KOPT-K1 (cell line): ENCODE measurements at regions not wholly inside any gene's neighbourhood (a gene's known extent, or its start where the extent isn't known, plus 50 kb on each side); places are given as distances from the start of the nearest gene placed in this dataset.

ENCODE experiments used
- H3K27ac ChIP-seq: fragments of 200-600 bp; sonication (generic); 2 replicates; pipeline ENCODE4 v1.5.1; 2016; ENCODE audit warnings: antibody characterized with exemption, mild to moderate bottlenecking, low read depth, low read length; ENCODE audit not compliant: poor library complexity, severe bottlenecking
- H3K36me3 ChIP-seq: fragments of 200-600 bp; sonication (generic); 2 replicates; pipeline ENCODE4 v1.5.1; 2017; ENCODE audit warnings: antibody characterized with exemption, mild to moderate bottlenecking, low read length, moderate library complexity; ENCODE audit not compliant: insufficient read depth
- H3K9me3 ChIP-seq: fragments of 200-600 bp; sonication (generic); 2 replicates; pipeline ENCODE4 v1.5.1; 2017; ENCODE audit warnings: antibody characterized with exemption, low read length, mild to moderate bottlenecking; ENCODE audit not compliant: insufficient read depth, poor library complexity, severe bottlenecking

DNA sequence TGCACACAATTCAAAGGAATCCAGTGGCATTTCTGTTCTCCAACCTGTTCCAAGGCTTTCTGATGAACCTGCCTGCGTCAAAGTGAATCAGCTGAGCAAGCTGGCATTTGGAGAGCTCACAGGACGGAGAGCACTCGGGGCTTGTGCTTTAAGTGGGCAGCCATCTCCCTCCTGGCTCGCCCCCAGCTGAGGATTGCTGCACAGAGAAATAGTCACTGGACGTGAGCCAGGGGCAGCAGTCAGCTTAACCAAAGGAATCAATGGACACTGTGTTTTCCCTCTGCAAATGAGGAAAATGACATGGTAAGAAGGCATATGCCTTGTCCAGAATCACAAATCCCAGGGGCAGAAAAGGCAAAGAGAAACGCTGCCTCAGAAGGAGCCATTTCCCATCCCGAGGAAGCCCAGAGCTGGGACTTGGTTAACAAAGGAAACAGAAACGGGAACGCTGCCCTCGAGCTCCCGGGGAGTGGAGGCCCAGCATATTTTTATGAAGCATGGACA is 299.4 kb downstream of the ZSWIM6 start:
- no peak overlapping the region for H3K27ac ChIP-seq
- H3K9me3 ChIP-seq = no peaks in the 10 kb centered on the region
- no peaks in the 10 kb centered on the region for H3K36me3 ChIP-seq

DNA sequence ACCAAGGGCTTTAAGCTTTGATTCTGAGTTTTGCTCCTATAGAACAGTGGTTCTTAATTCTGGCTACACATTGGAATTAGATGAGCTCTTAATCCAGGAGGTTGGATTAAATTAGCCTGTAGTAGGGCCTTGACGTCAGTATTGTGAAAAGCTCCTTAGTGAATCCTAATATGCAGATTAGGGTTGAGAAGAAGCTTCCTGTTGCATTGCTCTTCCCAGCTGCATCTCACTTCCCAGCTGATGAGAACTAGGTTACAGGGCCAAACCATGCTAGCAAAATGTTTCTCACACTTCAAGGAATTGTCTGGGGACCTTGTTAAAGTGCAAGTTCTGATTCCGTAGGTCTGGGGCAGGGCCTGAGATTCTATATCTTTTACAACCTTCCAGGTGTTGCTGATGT is 300.0 kb downstream of the ZSWIM6 start:
- H3K9me3 ChIP-seq = no peaks in the 10 kb centered on the region
- H3K36me3 ChIP-seq = no peaks in the 10 kb centered on the region
- no peak overlapping the region for H3K27ac ChIP-seq

DNA sequence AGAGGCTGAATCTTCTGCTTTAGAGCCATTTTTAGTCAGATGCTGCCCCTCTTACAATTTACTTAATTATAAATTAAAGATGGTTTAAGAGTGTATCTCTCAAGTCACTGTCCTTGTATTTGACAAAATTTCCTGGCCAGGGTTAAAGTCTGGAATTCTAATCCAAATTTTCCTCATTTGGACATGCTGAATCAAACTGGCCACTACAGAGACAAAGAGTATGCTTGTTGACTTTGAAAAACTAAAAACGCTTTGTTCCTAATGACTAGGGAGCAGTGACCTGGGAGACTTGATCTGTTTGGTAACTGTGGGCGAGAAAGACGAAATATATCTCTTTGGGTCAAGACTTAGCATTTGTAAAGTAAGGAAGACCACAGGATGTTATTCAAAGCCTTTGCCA is 303.2 kb downstream of the ZSWIM6 start:
- Histone ChIP-seq H3K36me3 (no peaks in the 10 kb centered on the region), H3K9me3 (no peaks in the 10 kb centered on the region), H3K27ac (no peak overlapping the region)

DNA sequence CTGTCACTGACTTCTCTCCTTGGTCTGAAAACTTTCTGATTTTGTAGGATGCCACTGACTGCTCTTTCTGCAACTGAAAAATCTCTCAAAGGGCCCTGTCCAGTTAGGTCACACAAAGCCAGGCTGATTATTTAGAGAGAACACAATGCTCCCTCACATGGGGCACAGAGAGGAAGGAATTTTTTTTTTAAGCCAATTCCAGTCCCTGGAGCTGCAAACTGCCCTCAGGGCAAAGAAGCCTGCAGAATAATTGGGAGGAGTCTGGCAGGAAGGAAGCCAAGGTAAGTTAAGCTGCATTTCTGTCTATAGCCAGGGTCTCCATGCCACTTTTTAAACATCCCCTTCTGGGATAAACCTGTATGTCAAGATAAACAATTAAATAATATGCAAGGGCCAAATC is 305.5 kb downstream of the ZSWIM6 start:
- H3K9me3 ChIP-seq = no peaks in the 10 kb centered on the region
- no peaks in the 10 kb centered on the region for H3K36me3 ChIP-seq
- H3K27ac ChIP-seq = no peak overlapping the region

DNA sequence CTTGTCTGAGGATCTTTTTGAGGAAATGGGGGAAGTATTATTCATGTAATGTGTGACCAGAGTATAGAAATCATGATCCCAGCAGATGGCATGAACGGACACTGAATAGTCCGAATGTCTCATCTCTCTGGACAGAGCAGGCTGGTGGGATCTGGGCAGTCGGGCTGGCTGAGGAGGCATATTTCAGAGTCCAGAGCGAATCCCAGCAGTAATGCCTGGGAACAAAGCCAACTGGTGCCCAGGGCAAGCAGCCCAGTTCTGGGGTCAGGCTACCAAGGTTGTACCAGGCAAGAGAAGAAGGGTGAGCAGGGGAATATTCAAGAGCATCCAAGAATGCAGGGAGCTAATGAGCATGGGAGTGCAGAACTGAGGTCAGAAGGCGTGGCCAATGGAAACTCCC is 306.4 kb downstream of the ZSWIM6 start:
- H3K27ac ChIP-seq = no peak overlapping the region
- H3K36me3 ChIP-seq = no peaks in the 10 kb centered on the region

DNA sequence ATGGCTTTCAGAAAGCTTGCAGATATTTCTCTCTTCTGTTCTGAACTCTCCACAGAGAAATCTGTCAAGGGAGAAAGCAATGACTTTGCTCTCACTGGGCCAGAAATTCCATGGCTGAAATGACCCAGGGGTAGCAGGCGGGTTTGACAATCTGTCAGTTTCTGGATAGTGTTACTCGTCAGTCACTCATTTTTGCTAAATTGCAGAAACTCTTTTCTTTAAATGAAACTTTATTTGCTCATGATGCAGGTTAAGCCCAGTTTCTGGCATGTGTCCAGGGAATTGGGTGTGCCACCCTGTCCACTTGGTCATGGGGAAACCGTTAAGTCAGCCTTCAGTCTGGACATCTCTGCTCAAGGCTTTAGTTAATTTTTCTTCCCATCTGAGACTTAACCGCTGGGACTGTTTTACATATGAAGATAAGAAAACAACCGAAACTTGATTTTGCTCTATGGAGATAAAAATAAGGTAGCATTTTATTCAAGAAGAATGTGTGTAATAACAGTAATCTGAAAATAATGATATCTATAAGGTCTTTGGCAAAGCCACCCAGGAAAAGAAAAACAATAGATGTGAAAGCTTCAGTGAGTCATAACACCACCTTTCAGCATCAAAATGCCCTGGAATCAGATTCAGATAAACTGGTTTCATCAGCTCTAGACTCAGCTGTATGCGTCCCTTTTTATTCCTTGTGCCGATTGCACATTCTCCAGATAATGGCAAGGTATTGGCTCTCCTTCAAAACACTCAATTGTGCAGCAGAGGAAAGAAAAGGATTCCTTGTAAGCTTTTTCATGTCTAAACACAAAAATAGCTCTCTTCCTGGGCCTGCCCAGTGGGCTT is 308.3 kb downstream of the ZSWIM6 start:
- Histone ChIP-seq H3K27ac (no peak overlapping the region), H3K9me3 (no peaks in the 10 kb centered on the region), H3K36me3 (no peaks in the 10 kb centered on the region)

More for the DNA sequence above, 306.4 kb downstream of the ZSWIM6 start:
- H3K9me3 ChIP-seq = no peaks in the 10 kb centered on the region

DNA sequence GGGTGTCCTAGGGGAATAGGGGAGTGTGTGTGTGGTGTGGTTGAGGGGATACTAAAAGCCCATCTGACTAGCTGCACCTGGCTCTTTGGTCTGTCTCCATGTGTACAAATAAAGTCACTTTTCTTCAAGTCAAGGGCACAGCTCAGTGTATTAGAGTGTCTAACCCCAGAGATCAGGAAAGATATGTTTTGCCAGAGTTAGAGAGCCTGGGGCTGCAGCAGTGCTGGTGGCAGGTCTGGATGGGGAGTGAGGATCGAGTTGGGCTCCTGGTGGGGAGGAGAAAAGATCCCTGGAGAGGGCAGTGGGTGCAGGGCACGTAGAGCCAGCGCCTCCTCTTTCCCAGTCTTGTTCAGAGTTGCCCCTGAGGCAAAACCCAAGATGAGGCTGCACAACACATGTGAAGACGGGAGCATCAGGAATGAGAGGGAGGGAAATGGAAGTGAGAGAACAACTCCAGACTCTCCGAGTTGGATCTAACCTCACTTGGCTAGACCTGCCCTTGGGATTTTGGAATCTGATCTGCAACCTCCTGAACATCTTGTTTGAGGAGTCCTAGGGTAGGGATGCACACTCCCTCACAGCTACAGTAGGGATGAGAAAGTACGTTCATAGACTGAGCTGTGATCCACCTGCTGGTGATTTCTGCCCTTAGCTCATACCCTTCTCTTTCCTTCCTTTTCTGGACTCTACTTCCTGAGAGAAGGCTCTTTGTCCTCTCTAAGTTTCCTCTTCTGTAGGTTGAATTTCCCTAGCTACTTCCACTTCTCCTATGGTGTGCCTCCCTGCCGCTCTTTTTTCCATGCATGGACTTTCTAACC is 309.9 kb downstream of the ZSWIM6 start:
- no peak overlapping the region for H3K27ac ChIP-seq
- no peaks in the 10 kb centered on the region for H3K9me3 ChIP-seq
- H3K36me3 ChIP-seq = no peaks in the 10 kb centered on the region

DNA sequence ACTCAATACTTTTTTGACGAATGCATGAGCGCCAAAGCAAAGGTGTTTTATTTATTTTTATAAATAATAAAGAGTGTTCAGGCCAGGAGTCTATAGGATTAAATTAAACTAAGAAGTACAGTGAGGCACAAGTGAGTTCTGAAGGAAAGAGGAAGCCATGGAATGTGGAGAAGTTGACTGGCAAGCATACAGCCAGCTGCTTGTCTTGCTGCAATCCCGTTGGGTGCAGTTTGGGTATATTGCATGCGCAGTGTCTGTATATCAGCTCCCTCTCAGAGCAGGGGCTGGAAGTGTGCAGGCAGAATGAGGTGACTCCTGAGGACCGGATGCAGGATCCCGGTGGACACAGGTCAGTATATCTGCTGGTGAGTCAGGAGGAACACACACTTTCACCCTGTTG is 315.6 kb downstream of the ZSWIM6 start:
- no peak overlapping the region for H3K27ac ChIP-seq
- no peaks in the 10 kb centered on the region for H3K36me3 ChIP-seq
- H3K9me3 ChIP-seq = no peaks in the 10 kb centered on the region

DNA sequence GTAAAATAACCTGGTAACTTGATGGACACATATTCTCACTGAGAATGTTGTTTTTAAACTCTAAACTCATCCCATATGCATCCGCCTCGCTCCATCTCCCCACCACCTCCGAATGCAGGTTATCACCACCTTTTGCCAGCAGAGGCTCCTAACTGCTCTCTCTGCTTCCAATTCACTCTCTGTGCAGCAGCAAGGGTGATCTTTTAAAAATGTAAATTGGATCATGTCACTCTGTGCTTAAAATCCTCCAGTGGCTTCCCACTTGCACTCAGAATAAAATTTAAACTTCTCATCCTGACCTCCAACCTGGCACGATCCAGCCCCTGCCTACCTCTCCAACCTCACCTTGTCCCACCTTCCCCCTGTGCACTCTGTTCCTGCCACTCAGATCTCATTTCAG is 317.2 kb downstream of the ZSWIM6 start:
- Histone ChIP-seq H3K9me3 (no peaks in the 10 kb centered on the region), H3K36me3 (no peaks in the 10 kb centered on the region), H3K27ac (no peak overlapping the region)

DNA sequence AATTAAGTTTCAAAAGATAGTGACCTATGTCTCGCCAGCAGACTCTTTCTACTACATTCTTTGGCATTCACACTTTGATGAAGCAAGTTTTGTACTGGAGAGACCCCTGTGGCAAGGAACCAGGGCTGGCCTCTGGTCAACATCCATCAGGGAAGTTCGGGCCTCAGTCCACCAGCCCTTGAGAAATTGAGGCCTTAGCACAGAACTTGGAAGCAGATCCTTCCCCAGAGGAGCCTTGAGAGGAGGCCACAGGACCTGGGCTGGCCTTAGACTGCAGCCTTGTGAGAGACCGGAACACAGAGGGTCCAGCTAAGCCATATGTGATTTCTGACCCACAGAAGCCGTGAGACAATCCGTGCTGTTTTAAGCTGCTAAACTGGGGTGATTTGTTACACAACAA is 317.9 kb downstream of the ZSWIM6 start:
- no peaks in the 10 kb centered on the region for H3K36me3 ChIP-seq
- no peaks in the 10 kb centered on the region for H3K9me3 ChIP-seq
- no peak overlapping the region for H3K27ac ChIP-seq

DNA sequence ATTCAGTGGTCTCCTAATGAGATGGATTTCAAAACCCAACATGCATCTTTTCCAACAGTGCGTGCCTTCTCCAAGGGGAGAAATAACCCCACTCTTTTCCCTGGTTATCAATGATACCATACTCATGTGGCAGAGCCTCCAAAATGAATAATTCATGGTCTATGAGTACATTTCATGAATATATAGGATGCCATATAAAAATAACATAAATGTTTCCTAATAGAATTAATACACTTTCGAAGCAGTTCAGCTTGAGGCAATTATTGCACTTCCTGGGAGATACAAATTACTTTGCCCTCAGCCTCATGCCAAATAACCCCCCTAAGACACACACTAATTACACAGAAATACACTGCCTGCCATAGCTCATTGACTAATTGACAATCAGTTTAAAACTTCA is 318.6 kb downstream of the ZSWIM6 start:
- Histone ChIP-seq H3K9me3 (no peaks in the 10 kb centered on the region), H3K36me3 (no peaks in the 10 kb centered on the region), H3K27ac (no peak overlapping the region)

DNA sequence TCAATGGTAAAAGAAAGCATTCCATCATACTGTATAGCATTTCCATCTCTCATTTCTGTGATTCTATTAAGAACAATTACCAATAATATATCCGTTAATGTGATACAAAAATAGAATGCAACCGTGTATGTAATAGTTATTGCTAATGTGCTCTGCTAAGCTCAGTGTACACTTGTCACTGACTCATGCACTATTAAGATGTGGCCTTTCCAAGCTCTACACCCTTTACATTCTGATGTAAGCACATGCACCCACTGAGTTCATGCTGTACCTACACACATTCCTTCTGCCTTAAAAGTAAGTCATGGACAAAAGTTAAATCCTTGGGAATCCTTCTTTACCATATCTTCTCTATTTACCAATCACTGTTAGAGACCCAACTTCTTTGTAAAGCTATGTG is 319.1 kb downstream of the ZSWIM6 start:
- H3K9me3 ChIP-seq = no peaks in the 10 kb centered on the region
- no peaks in the 10 kb centered on the region for H3K36me3 ChIP-seq
- H3K27ac ChIP-seq = no peak overlapping the region

DNA sequence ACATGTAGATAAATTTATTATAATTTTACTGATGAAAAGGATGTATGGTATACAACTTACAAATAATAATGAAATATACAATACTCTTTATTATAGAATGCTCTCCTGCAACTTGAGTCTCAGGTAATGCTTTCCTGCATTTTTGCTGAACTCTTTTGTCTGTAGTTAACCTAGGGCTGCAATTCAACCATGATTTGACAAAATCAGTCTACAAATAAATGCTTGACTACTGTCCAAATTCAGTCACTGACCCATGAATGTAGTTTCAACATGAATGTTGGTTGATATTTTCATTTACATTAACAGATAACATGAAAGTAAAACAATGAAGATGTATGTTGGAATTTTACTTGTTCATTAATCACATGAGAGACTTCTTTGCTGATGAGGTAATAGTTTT is 320.9 kb downstream of the ZSWIM6 start:
- H3K9me3 ChIP-seq = no peaks in the 10 kb centered on the region
- H3K36me3 ChIP-seq = no peaks in the 10 kb centered on the region
- H3K27ac ChIP-seq = no peak overlapping the region

DNA sequence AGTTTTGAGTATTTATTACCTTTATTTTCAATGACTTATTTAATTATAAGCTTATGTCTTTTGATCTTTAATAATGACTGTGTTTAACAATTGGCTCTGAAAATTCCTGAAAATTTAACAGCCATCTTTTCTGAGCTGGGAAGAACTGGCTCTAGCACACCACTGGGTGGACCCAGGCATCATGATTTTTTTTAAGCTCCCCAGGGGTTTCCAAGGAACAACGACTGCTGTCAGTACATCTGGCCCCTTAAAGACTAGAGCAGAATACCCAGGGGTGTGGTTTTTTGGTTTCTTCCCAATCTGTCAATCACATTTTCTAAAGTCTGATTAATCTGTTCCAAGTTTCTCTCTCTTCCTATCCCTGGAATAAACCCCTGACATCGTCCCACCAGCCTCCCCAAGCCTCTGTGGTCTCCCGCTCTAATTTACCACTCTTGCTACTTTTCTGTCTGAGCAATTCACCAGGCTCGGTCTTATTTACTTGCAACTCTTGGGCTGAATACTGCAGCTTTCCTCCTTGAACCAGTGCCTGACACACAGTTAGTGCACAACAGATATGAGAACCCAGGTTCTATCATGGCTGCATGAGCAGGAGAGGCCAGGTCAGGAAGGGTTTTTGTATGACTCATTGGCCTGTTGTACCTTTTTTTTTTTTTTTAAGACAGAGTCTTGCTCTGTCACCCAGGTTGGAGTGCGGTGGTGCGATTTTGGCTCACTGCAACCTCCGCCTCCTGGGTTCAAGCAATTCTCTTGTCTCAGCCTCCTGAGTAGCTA is 321.9 kb downstream of the ZSWIM6 start:
- H3K36me3 ChIP-seq = no peaks in the 10 kb centered on the region
- H3K27ac ChIP-seq = no peak overlapping the region
- H3K9me3 ChIP-seq = no peaks in the 10 kb centered on the region

DNA sequence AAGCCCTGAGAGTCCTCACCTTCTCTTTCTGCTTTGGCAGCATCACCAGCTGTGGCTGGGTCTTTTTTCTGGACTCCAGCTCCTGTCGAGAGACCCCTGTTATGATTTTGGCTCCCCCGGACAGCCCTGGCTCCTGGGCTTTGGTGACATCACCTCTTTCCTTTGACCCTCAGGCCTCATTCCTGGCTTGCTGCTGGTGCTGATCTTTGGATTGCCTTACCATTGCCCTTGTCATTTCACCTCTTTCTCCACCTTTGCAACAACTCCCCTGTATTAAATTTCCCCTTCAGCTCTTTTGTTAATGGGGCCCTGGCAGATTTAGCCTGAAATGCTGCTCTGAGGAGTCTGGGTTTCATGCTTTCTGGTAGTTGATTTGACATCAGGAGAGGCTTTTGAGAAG is 322.8 kb downstream of the ZSWIM6 start:
- Histone ChIP-seq H3K27ac (no peak overlapping the region), H3K9me3 (no peaks in the 10 kb centered on the region), H3K36me3 (no peaks in the 10 kb centered on the region)
